ENCODE measurements at regions not wholly inside any gene's neighbourhood (a gene's known extent, or its start where the extent isn't known, plus 50 kb on each side); places are given as distances from the start of the nearest gene placed in this dataset.

DNA sequence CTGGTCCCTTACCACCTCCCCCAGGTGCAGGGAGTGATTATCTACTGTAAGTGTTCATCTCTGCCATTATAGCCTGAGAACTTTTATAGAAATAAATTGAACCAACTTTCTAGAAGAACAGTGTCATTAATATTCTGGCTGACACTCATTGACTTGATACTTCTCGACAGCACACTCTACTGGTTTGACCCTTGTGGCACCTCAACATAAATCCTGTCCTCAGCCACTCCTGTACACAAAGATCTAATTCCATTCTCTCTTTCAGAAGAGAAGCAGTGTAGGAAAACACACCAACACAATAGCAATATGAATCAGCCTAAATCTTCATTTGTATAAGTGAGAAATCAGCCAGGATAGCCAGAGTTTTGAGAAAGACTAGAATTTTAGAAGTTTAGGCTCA lies 417.7 kb downstream of the TAF11L14 start:
- no peak for DNase-seq

DNA sequence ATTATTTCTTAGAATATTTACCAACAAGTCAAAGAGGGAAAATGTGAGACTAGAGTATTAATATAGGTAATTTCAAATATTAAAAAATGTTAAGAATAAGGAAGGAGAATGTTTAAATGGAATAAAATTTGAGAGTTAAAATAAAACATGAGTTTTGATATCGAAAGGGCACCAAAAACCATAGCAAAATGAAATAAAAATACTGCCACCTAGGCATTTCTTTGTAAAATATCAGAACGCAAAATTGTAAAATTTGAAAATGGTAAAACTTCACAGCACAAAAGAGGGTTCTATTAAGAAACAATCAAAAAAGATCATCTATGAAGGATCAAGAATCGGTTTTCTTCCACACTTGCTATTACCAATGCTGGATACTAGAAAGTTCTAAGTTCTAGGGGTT lies 418.3 kb downstream of the TAF11L14 start:
- DNase-seq = no peak

DNA sequence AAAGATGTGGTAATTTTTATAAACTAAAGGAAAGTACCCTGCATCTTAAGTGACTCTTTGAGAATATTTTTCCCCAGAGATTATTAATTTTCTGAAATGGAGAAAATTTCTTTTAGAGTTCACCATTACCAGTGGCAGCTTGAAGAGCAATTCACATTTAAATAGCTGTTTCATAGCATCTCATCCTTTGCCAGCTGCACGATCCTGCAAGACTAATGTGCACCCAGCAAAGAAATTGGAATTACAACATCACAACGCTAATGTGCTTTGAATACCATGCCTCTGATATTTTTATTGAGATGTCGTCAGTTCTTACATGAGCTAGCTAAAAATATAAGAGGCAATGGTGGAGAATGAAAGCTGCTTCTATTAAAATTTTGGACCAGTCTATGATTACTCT lies 423.5 kb downstream of the TAF11L14 start:
- no peak for DNase-seq

GRCh38 chr5:18067615-18068014 lies 433.4 kb downstream of the TAF11L14 start:
- no peak for DNase-seq

- no peak for DNase-seq
Measured at GRCh38 chr5:18068826-18069225, 434.6 kb downstream of the TAF11L14 start.

- DNase-seq = no peak
Measured at GRCh38 chr5:18069790-18070189, 435.5 kb downstream of the TAF11L14 start.

GRCh38 chr5:18072600-18072999 lies 438.3 kb downstream of the TAF11L14 start:
- DNase-seq = no peak

DNA sequence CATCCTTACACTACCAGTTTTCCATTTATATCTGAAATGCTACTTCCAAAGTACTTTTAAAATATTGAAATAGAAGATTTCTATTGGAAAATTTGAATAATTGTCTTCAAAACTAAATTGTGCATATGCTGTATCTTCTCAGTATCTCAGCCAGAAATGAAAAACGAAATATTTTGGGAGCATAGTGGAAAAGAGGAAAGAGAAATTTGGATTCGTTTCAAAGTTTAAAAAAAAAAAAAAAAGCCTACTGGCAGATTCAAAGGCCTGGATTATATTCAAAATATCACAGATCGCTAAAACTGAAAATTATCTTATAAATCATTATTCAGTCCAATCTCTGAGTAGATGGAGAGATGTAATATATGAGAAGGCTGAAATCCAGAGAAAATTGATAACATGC lies 440.7 kb downstream of the TAF11L14 start:
- DNase-seq = no peak

DNA sequence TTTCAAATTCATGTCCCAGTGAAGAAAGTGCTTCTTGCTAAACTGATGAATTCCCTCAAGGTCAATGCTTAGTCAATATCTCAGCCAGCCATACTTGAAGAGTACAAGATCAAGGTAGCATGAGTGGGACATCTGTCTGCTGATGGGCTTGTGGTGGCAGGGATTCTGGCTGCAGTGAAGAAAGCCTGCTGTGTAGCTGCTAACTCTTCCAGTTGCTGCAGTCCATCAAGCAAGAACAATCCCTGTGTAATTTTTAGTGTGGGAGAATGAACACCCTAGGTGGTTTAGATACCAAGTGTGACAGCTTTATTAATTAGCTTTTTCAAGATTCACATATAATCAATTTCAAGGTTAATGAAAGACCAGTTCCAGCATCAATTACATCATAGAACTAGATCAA lies 443.9 kb downstream of the TAF11L14 start:
- DNase-seq = no peak

GRCh38 chr5:18079831-18080230 lies 445.6 kb downstream of the TAF11L14 start:
- no peak for DNase-seq

GRCh38 chr5:18088020-18088579 lies 453.8 kb downstream of the TAF11L14 start:
- DNase-seq = no peak

GRCh38 chr5:18090177-18090576 lies 455.9 kb downstream of the TAF11L14 start:
- no peak for DNase-seq

DNA sequence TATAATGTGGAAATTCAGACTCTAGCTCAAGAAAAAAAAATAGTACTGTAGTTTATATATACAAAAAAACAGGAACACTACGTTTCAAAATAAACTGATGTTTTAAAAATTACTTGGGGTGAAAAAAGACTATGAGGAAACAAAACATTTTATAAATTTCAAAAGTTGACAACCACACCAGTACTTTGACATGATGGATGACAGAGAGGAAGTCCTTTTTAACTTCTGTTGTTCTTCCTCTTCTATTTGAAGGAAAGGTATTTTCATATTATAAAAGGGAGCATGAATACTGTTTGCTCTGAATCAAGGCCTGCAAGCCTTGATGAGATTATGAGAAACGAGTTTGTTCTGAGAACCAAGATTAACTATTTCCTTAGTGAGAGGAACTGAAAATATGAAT lies 456.9 kb downstream of the TAF11L14 start:
- DNase-seq = no peak

DNA sequence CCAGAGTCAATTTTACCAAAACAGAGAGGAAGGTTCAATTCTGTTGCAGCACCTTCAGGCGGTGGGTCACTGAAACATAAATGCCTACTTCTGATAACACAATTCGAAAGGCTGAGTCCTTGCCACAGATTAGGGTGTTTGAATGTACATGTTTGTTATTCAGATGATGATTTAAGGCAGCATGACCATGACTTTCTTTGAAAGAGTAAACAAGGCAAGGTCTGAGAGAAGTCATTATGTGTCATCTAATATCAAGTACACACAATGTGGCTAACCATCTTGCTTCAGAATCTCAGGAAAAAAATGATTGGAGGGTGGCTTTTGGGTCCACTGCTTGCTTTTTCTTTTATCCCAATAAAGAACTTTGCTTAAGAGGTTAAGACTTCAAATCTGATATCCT lies 457.5 kb downstream of the TAF11L14 start:
- DNase-seq = no peak

DNA sequence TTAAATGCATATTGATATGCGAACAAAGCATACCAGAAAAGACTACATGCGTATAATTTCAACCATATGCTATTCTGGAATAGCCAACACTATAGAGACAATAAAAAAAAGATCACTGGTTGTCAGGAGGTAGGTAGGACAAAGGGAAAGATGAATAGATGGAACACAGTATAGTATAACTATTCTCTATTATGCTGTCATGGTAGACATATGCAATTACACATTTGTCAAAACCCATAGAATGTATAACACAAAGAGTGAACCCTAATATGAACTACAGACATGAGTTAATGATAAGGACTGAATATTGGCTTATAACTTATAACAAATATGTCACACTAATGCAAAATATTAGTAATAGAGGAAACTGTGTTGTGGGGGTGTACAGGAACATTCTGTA lies 460.8 kb downstream of the TAF11L14 start:
- no peak for DNase-seq

DNA sequence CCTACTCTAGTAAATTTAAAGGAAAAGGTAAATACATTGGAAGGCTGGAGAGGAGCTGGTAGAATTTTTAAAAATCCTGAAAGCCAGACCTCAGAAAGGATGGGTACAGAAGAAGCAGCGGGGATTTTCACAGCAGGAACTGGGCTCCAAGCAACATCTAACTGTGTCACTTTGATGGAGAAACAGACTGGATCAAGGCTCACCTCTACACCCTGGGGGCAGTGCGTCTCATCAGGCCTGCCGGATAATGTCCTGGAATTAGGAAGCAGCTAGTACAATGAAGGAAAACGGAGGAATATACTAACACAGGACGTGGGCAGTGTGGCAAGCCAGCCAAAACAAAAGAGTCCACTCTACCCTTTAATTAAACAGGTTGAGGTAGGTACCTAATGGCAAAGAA lies 463.6 kb downstream of the TAF11L14 start:
- DNase-seq = no peak

DNA sequence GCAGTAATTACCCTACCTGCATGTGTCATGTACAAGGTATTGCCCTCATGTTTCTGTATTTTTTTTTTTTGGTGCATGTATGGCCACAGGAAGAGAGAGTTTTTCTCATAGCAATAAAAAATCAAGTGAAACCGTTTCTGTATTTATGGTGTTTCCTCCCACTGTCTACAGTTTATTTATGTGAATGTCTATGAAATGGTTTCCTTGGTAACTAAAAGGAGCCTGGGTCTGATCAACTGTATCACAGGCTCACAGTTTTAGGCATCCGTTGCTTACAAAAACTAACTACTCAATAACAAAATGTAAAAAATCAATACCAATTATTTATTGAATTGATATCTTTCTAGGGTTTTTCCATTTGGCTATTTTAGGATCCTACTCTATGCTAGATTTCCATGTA lies 464.4 kb downstream of the TAF11L14 start:
- DNase-seq = no peak

DNA sequence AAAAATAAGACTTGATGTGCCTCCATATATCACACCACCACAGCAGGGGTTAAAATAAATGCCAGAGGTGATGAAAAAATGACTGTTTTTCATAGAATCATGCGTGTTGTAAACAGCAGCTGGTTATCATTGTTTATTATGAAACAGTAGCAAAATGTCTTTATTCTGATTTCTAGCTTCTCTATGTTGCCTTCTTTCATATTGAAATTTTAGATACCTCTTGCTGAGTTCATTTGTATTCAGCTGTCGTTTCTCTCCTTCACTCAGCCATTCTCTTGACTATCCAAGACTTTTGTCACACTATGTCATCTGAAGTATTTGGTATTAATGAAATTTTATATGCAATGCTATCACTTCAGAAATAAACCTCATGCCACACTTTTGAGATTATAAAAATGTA lies 465.0 kb downstream of the TAF11L14 start:
- no peak for DNase-seq

- no peak for DNase-seq
Measured at GRCh38 chr5:18101532-18101931, 467.3 kb downstream of the TAF11L14 start.

DNA sequence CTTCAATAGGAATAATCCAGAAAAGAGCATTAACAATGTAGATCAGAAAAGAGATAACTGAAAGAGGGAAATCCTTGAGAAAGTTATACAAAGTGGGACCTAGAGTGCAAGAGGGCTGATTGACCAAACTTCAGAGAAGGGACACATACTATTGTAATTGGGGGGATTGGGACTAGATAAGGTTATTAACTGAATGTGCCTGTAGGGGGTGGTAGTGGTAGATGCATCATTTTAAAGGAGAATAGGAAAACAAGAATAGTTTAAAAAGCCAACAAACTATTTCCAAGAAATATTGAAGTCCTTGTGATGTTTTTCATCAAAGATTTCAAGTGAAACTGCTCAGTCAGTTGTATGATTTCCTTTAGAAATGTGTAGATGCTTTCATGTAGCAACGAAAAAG lies 468.5 kb downstream of the TAF11L14 start:
- no peak for DNase-seq

DNA sequence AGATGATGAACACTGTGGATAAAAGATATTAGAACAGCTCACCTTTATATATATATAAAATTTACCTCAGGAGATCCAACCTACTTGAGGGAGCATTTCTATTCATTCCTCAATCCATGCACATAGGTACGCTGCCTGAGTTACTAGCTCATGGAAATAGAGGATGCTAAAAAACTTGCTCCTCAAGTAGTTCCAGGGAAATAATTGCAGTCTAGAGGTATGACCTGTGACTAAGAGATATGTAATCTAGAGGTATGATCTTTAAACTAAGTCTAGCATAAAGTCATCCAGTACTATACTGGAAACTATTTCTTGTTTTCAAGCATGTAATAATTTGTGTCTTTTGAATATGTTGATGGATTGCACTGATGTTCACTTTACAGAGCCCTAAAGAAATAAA lies 471.2 kb downstream of the TAF11L14 start:
- no peak for DNase-seq

DNA sequence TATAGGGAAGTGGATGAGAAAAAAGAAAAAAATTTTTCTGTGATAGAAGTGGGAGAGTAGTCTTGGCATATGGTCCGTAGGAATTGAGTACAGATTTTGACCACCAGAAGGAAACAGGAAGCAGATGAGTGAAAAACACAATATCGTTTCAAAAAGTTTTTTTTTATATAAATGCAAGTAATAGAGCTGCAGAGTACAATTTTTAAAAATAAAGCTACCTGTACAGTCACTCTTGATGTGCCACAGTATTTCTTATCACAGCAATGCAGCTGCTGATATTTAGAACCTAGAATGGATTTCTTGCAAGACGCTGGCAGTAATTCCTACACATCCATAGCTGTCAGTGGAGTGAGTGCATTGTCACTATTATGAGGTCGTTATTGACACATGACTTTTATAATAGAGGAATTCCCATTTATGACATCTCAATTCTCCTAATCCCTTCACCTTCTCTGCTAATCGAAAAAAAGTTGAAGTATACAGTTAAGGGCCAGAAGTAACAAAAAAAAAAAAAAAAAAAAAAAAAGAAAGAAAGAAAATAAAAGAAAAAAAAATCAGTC lies 477.7 kb downstream of the TAF11L14 start:
- no peak for DNase-seq

DNA sequence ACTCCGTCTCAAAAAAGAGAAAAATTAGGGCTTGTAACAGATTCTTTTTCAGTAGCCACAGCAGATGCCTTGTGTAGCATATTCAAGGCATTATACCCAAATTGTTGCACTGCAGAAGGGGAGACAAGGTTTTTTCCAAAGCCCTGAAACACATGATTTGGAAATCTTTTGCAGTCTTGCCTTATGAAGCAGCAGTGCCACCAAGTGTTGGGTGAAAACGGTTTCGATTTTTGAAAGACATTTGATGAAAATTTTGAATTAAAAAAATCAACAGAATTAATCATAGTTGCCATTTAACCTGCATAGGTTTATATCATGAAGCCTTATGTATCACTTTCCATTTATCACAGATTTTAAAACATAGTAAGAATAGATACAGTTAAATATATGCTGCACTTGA lies 479.5 kb downstream of the TAF11L14 start:
- no peak for DNase-seq

GRCh38 chr5:18114151-18114757 lies 480.0 kb downstream of the TAF11L14 start:
- no peak for DNase-seq

GRCh38 chr5:18117968-18118367 lies 483.7 kb downstream of the TAF11L14 start:
- DNase-seq = no peak
